Activated T-cell treated with anti-CD3 and anti-CD28 coated beads, Interleukin-2, amount 50 U/mL, for 48 hours (primary cell): ENCODE measurements at regions not wholly inside any gene's neighbourhood (a gene's known extent, or its start where the extent isn't known, plus 50 kb on each side); places are given as distances from the start of the nearest gene placed in this dataset.
A peak's percentile ranks its signal among the peaks of the same experiment; 100 is the strongest.
"Not testable (repeated sequence)": the region's sequence is repeated elsewhere in the genome, so short reads cannot be mapped to it uniquely, and the experiment has no call there.

Experiments
- DNase-seq, 2 experiments: peaks; one replicate each; pipeline ENCODE4 v3.0.0-alpha.2; 2020

DNA sequence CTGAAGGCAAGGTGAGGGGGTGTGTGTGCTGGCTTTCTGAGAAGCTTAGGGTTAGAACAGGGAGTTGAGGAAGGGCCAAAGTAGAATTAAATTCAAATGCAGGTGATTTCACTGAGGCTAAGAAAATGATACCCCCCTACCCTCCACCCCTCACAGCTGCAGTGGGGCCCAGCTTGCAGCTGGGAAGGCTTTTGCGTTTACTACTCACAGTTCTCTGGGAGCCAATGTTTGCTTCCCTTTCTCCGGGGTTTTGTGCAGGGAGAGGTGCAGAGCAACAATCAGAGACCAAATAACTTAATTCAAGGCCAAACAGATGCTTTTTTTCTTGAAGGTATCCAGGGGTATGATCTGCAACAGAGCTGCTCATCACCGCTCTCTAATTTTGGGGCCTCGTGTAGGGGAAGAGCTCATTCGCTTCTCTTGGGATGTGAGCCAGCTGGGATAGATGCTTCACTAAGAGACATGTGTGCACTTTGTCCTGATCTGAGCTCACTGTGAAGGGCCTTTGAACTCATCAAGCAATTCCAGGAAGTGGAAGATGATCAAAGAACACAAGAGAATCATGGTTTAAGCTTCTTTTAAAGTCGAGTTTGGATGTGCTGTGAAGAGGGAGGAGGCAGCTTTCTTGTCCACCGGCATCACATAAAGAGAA is 122.7 kb upstream of the C1GALT1C1 start:
- DNase-seq, result no peak

DNA sequence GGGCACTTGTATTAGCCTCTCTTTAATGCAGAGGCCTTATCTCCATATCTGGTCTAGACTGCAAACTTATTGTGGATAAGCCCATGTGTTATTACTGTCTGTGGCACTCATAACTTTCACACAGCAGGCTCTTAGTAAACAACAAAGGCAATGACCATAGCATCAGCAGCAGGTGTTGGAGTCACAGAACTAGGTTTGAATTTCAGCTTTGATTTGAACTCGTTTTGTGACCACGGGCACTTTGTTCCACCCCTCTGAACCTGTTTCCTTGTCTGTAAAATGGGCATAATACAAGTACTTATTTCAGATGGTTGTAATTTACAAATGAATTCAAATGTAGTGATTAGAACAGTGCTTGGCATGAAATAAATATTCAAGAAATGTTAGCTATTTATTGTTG is 121.8 kb upstream of the C1GALT1C1 start:
- DNase-seq, result no peak

DNA sequence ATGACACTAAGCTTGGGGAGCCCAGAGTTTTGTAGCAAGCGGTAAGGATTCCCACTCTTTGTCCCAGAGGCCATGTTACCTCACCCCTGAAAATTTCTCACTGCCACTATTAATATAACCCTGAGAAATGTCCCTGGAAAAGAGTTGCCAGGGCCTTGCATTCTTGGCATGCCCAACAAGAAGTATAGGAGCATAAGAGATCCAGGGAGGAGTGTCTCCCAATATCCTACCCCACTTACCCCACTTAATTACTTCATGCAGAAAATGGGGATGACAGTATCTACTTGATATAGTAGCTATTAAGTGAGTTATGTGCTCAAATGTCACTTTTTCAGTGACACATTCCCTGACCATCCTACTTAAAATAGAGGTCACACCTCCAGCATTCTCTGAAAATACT is 120.5 kb upstream of the C1GALT1C1 start:
- DNase-seq, result no peak

DNA sequence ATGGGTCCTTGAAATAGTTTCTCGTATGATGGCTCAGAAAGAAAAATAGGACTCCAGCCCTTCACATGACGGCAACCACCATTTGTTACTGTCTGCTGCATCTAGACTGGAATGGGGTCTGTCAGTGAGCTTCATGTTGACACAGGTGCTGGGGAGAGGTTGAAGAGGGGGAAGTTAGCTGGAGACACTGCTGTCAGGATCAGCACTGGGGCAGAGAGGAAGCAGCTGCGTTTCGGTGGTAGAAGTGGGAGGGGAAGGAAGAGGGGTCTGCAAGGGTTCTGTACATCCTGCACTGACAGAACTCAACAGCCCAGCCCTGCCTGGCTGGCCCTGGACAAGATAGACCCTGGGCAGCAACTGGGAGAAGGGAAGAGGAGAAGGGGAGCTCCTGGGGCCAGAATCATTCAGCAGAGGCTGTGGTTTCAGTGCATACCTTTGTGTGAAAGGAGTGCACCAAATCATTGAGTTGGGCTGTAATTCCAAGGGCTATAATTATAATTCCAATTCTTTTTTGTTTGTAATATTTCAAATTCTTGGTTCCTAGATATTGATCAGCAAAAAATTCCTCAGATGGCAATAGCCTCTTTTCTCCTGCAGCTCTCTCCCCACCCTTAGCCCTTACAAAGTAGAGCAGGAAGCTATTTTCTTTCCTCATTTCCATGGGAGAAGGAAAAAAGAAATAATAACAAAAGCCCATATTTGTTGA is 119.4 kb upstream of the C1GALT1C1 start:
- no peak for DNase-seq

DNA sequence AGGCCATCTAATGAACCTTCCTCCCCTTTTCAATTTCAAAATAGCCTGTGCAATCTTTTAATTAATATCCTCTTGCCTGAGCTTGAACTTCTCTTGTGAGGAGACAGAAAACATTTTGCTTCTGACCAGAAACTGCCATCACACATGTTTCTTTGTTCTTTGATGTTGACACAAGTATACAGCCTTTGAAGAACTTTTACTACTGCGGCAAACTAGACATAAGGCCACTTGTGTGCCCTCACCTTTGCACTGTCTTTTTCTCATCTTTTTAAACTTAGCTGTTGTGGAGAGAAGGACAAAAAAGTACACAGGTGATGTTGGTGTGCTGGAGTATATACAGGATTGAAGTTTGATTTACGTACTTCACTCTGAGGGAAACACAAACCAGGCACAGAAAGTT is 116.3 kb upstream of the C1GALT1C1 start:
- no peak for DNase-seq

DNA sequence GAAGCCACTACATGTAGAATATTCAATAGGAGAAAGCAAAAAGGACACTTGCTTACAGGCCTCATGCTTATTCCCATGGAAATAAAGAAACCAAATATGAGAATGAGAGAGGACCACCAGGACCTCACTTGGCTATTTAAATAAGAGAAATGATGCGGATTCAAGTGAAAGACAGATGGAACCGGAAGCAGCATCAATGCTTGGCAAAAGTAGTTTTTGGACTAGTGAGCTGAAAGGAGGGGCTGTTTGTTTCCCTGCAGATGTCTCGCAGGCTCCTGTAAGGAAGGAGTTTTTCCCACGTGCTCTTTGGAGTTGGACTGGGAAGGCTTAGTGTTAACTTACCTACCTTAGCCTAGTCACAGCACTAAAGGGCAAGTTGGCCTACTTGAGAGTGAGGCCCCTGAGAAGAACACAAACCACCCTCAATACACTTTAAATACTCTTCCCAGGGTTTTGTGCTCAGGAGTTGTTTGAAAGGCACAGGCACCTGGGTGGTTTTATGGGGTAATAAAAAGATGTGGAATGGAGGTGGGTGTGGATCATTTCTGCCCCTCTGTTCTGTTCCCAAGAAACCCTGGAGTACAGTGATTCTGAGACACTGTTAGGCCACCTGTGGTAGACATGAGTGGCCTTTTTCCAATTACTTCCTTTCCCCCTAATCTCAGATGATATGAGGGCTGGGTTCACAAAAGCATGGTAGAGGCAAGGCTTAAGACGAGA is 113.3 kb upstream of the C1GALT1C1 start:
- no peak for DNase-seq

DNA sequence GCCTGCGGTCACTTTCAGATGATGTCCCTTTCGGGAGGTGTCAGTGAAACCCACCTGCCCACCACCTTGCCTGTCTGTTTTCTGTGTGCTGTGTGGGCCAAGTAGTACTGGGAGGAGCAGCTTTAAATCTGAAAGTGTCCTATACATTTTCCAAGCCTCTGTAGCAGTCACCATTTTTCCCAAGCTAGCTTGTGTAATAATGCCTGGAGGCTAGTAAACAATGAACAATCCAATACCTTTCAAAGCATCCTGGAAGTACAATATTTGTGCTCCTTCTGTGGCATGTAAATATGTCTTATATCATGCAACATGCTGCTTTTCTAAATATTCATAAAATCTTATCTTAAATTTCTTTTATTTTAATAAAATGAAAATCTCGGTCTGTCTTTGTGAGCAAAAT is 111.6 kb upstream of the C1GALT1C1 start:
- DNase-seq, result no peak

DNA sequence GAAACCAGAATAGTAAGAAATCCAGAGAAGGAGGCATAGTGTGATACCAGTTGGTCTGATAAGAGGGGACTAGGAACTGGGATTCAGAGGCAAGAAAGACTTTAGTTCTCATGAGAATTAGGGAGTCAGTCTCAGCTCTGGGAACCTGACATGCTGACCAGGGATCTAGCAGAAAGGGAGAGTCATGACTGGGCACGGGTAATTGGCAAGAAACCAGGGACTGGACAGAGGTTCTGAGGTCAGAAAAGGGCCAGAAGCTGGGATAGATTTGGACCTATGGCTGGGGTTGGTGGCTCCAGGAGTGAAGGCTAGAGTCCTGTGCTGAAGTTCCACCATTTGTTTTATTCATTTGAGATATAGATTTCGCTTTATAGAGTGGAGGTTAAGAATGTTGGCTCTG is 110.2 kb upstream of the C1GALT1C1 start:
- no peak for DNase-seq

DNA sequence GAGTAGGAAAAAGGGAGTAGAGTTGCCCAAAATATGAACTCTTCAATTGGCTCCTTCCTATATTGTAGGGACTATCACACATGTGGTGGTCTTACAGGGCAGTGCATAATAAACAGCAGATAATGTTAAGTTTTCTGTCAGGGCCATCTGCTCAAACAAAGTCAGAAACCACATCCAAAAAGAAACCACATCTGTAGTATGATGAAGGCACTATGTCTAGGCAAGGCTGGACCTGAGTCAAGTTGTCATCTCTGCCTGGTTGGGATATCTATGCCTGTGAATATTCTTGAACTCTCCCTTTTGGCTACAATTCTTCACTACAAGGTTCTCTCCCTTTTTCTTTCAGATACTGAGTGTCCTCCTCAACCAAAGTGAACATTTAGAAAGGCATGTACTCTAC is 109.4 kb upstream of the C1GALT1C1 start:
- no peak for DNase-seq

DNA sequence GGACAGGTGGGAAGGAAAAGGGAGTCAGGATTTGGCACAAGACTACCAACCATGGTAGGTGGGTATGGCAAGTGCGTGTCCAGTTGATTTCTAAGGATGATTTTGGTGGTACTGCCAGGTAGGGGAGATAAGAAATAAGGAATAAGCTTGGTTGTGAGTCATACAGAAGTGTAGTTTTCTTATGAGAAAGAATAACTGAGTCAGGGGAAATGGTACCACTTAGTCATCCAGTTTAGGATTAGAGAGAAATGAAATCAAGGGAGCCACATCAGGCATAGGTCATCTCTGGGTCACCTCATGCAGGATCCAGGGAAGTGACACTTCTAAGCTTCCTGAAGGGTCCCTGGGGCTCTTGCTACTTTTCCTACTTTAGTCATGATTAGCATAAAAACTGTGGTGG is 107.1 kb upstream of the C1GALT1C1 start:
- peak; percentile 26 to 33 for DNase-seq

DNA sequence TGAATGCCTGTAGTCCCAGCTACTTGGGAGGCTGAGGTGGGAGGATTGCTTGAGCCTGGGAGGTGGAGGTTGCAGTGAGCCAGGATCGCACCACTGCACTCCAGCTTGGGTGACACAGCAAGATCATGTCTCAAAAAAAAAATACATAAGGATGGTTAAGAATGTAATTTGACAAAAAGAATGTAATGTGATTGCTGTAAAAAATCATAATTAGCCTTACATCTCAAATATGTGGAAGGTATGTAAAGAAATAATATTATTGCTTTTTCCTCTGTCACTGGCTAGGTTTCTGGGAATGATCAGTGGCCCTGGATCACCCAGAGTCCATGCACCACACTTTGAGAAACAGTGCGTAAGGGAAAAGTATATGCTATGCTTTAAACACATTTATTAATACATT is 106.1 kb upstream of the C1GALT1C1 start:
- DNase-seq, result no peak

DNA sequence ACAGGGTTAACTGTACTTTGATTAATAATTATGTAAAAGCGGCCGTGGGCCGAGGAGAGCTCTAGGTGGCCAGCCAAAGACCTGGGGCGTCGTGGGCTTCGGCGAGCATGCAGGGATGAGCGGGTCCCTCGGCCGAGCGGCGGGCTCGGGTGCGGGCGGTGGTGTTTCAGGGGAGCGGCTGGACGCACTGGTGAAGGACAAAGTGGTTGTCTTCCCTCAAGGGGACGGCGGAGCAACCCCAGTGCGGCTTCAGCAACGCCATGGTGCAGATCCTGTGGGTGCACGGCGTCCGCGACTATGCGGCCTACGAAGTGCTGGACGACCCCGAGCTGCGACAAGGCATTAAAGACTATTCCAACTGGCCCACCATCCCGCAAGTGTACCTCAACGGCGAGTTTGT is 103.0 kb upstream of the C1GALT1C1 start:
- no peak for DNase-seq

DNA sequence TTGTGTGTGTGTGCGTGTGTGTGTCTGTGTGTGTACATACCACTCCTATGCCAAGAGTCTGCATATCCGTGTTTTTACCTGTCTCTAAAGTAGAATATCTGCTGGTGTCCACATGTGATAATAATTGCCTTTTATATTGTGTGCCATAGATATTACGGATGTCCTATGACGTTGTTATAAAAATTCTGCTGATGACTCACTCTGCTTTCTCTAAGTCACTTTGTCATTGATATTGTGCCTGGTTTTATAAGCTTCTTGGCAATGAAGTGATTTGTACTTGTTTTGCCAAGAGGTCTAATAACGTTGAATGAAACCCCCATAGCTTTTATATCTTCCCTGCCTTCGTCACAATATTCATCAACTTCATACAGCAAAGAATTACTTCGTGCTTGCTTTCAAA is 102.6 kb upstream of the C1GALT1C1 start:
- DNase-seq, result no peak

DNA sequence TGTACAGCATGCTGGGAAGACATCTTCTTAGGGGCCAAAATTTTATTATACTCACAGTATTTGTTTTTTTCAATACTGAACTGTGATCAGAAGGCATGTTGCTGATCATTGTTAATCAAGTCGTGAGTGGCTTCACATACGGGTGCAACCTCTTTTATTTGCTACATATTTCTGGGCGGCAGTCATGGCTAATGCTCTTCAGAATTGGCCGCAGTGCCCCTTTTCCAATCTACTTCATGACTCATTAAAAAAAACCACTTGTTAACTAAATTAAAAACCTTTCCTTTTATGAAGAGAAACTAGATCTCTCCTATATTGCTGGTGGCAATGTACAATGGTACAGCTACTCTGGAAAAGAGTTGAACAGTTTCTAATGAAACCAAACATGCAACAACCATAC is 101.5 kb upstream of the C1GALT1C1 start:
- no peak for DNase-seq

DNA sequence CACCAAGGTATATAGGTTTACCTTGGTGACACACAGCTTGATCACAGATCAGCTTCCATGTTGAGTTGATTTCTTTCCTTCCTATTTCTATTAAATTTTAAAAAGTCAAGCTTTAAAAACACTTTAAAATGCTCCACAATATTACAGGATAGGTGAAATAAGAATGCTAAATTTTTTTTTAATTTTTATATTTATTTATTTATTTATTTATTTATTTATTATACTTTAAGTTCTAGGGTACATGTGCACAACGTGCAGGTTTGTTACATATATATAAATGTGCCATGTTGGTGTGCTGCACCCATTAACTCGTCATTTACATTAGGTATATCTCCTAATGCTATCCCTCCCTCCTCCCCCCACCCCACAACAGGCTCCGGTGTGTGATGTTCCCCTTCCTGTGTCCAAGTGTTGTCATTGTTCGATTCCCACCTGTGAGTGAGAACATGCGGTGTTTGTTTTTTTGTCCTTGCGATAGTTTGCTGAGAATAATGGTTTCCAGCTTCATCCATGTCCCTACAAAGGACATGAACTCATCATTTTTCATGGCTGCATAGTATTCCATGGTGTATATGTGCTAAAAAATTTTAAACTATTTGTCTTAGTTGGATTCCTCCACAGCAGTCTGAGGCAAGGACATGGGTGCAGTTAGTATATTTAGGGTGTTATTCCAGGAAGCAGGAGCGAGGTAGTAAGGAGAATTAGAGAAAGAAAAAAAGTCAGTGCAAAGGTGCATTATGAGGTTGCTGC is 99.8 kb upstream of the C1GALT1C1 start:
- DNase-seq, result not testable (repeated sequence)

DNA sequence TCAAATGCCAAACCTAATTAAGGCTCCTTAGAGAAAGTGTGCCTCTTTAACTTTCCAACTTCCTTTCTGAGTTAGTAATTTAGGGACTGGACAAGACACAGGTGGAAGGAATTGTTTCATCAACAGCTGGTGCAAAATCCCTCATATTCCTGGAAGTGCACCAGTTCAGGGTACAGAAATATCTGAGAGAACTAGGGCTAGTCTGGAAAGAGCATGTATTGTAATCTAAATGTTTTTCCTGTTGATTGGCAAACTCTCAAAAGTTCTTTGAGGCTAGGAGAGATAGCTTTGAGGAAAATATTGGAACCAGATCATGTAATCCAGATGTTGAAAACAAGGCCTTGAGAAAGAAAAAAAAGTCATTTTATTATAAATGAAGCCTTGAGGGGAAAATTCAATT is 98.1 kb upstream of the C1GALT1C1 start:
- no peak for DNase-seq

DNA sequence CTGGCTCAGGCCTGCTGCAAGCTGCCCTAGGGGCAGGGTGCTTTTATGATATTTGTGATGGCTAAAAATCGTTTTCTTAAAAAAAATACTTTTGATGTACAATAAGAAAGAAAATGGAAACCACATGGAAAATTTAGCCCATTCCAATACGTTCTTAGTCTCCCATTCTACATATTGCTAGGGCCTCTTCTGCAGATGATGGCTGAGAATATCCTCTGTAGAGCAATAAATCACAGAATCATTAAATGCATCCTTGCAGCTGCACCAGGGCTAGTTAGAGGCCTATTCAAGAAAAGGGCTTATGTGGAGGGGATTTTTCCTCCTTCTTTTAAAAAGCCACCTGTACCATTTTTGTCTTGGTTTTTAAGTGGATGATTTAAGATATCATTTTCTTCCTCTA is 97.6 kb upstream of the C1GALT1C1 start:
- DNase-seq, result no peak

DNA sequence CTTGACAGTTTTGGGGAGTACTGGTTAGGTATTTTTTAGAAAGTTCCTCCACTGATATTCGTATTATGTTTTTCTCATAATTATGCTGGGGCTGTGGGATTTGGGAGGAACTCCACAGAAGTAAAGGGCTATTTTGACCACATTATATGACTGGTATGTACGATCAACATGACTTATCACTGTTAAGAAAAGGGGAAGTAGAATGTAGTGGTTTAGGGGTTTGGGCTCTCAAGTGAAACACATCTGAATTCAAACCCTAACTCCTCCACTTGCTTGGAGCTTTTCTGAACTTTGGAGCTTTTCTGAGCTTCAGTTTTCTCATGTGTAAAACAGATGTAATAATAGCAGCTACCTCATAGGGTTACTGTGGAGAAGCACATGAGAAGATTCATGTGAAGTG is 96.4 kb upstream of the C1GALT1C1 start:
- no peak for DNase-seq

DNA sequence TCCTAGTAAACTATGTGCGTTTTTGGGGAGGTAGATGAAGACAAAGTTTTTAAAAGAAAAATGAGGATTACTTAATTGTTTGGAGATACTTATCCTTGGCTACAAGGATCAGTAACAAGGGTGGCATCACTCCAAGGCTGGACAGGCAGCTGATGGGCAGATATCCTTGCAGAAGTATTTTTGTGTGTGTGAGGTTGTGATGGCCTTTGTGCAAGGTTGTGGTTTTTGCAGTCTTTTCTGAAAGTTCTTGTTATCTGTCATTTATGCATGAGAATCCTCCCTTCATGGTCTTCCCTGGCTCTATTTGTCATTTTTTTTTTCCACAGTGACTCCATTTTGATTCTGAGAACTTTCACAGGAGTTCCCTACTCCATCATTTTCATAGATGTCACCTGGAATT is 96.0 kb upstream of the C1GALT1C1 start:
- DNase-seq, result no peak

DNA sequence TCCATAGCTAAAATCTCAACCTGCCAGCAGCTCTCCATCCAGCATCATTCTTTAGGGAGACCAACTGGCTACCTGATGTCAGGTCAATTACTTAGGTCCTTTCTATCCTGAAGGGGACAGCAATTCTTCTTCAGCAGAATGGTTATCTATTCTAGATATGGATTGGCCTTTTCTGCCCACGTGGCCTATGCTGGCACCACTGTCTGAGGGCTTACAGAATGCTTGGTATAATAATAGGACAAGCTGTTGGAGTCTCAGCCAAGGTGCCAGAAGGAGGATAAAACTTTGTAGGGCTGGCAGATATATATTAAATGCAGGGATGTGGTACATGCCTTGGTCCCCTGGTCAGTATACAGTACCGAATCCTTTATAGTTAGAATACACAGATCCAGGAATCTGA is 89.8 kb upstream of the C1GALT1C1 start:
- no peak for DNase-seq

DNA sequence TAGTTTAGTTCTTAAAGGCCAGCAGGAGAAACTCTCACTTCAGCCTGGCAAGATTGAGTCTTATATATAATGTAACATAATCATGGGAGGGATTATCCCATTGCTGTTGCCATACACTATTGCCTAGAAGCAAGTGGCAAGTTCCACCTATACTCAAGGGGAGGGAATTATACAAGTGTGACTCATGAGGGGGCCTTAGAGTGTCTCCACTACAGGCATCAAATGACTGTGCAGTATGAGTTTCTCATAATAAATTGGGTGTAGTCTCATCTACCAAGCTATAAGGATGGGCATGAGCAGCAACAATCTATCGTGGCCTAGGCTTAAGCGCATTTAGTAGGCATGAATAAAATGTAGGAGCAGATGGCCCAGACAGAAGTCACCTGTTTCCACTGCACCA is 89.1 kb upstream of the C1GALT1C1 start:
- no peak for DNase-seq

DNA sequence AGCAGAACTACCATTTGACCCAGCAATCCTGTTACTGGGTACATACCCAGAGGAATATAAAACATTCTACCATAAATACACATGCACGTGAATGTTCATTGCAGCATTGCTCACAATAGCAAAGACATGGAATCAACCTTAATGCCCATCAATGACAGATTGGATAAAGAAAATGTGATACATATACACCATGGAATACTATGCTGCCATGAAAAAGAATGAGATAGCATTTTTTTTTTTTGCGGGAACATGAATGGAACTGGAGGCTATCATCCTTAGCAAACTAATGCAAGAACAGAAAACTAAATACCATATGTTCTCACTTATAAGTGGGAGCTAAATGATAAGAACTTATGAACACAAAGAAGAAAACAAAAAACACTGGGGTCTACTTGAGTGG is 72.5 kb upstream of the C1GALT1C1 start:
- not testable (repeated sequence) for DNase-seq

DNA sequence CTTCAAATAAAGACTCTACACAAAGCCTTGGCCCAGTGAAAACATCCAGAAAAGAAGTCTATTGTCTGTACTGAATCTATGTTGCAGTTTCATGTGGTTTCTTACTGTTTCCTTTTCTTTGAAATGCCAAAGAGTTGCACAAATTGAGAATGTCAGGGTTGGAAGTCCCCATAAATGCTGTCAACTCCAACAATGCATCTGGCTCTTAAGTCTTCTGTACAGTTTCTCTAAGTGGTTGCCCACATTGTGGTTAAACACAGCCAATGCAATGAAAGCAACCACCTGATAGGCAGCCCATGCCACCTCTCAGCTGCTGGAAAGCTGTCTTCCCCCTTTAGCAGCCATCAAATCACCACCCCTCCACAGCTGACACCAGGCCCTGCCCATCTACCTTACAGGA is 67.2 kb upstream of the C1GALT1C1 start:
- peak in 1 of 2 experiments; percentile 35 for DNase-seq

DNA sequence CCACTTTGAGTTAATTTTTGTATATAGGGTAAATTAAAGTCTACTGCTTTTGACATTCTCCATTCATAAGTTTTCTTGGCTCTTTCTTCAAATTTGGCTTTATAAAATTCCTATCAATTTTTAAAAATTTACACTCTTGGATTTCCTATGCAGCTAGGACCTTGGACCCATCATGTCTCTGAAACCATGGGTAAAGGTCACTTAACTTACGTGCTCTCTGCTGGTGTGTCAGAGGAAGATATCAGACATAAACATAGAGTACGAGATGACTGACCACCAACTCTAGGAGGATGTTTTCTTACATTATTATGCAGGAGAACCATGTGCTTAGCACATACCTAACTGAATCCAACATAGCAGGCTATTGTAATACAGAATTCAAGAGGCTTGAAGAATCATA is 62.5 kb upstream of the C1GALT1C1 start:
- DNase-seq, result no peak
